ENCODE measurements at regions not wholly inside any gene's neighbourhood (a gene's known extent, or its start where the extent isn't known, plus 50 kb on each side); places are given as distances from the start of the nearest gene placed in this dataset.

- DNase-seq (ENCODE audit: extremely low spot score, unreplicated experiment) = no peak
- Mint-ChIP-seq H3K27me3 (ENCODE audit: unreplicated experiment) (no peaks in the 10 kb centered on the region), H3K27ac (ENCODE audit: unreplicated experiment) (no peak overlapping the region), H3K4me1 (ENCODE audit: unreplicated experiment) (peaks cover 15% of the 10 kb centered on the region), H3K36me3 (ENCODE audit: unreplicated experiment) (no peaks in the 10 kb centered on the region), H3K4me3 (ENCODE audit: unreplicated experiment) (no peak overlapping the region), H3K9me3 (ENCODE audit: unreplicated experiment) (no peaks in the 10 kb centered on the region)
- TF ChIP-seq, protein P1, sequence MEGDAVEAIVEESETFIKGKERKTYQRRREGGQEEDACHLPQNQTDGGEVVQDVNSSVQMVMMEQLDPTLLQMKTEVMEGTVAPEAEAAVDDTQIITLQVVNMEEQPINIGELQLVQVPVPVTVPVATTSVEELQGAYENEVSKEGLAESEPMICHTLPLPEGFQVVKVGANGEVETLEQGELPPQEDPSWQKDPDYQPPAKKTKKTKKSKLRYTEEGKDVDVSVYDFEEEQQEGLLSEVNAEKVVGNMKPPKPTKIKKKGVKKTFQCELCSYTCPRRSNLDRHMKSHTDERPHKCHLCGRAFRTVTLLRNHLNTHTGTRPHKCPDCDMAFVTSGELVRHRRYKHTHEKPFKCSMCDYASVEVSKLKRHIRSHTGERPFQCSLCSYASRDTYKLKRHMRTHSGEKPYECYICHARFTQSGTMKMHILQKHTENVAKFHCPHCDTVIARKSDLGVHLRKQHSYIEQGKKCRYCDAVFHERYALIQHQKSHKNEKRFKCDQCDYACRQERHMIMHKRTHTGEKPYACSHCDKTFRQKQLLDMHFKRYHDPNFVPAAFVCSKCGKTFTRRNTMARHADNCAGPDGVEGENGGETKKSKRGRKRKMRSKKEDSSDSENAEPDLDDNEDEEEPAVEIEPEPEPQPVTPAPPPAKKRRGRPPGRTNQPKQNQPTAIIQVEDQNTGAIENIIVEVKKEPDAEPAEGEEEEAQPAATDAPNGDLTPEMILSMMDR (IDR thresholded peaks at IDR 0.05) = no peak
These were observed 708.6 kb upstream of the TMEM132C start for GRCh38 chr12:127558361-127558760.

- H3K27me3 Mint-ChIP-seq (ENCODE audit: unreplicated experiment) = no peaks in the 10 kb centered on the region
- no peak overlapping the region for H3K4me3 Mint-ChIP-seq (ENCODE audit: unreplicated experiment)
- H3K27ac Mint-ChIP-seq (ENCODE audit: unreplicated experiment) = peak overlapping the region; percentile 76
- no peaks in the 10 kb centered on the region for H3K36me3 Mint-ChIP-seq (ENCODE audit: unreplicated experiment)
- peaks cover 15% of the 10 kb centered on the region for H3K4me1 Mint-ChIP-seq (ENCODE audit: unreplicated experiment)
- H3K9me3 Mint-ChIP-seq (ENCODE audit: unreplicated experiment) = no peaks in the 10 kb centered on the region
- TF ChIP-seq, protein P1 (IDR thresholded peaks at IDR 0.05) = peak; percentile 57
- DNase-seq (ENCODE audit: extremely low spot score, unreplicated experiment) = no peak
These were observed 707.5 kb upstream of the TMEM132C start for GRCh38 chr12:127559349-127560040.

DNA sequence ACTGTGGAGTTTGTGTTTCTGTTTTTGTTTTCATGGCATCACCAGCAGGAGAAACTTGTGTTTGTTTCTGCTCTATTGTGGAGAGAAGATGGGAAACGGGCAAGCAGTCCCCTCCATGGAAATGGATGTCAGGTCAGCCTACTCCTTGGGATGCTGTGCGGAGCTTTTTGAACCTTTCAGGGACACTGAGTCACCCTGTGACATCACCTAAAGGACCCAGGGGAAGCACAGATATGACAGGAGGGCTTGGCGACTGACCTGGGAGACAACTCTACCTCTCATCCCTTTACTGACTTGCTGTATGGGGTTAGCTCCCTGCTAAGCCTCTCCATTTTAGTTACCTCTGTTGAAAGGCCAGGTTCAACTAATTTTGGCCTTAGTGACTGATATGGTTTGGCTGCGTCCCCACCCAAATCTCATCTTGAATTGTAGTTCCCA, 706.9 kb upstream of the TMEM132C start:
- H3K27ac Mint-ChIP-seq (ENCODE audit: unreplicated experiment) = no peak overlapping the region

GRCh38 chr12:127562816-127563215, 704.2 kb upstream of the TMEM132C start:
- H3K4me1 Mint-ChIP-seq (ENCODE audit: unreplicated experiment) = peaks cover 15% of the 10 kb centered on the region
- no peak overlapping the region for H3K4me3 Mint-ChIP-seq (ENCODE audit: unreplicated experiment)
- H3K36me3 Mint-ChIP-seq (ENCODE audit: unreplicated experiment) = no peaks in the 10 kb centered on the region
- no peak overlapping the region for H3K27ac Mint-ChIP-seq (ENCODE audit: unreplicated experiment)
- peaks cover 3% of the 10 kb centered on the region for H3K27me3 Mint-ChIP-seq (ENCODE audit: unreplicated experiment)
- no peak for DNase-seq (ENCODE audit: extremely low spot score, unreplicated experiment)
- no peaks in the 10 kb centered on the region for H3K9me3 Mint-ChIP-seq (ENCODE audit: unreplicated experiment)
- TF ChIP-seq, protein P1 (IDR thresholded peaks at IDR 0.05) = no peak

More for the DNA sequence above, 706.9 kb upstream of the TMEM132C start:
- H3K27me3 Mint-ChIP-seq (ENCODE audit: unreplicated experiment) = no peaks in the 10 kb centered on the region
- peaks cover 15% of the 10 kb centered on the region for H3K4me1 Mint-ChIP-seq (ENCODE audit: unreplicated experiment)
- DNase-seq (ENCODE audit: extremely low spot score, unreplicated experiment) = no peak
- H3K9me3 Mint-ChIP-seq (ENCODE audit: unreplicated experiment) = no peaks in the 10 kb centered on the region
- H3K36me3 Mint-ChIP-seq (ENCODE audit: unreplicated experiment) = no peaks in the 10 kb centered on the region
- no peak overlapping the region for H3K4me3 Mint-ChIP-seq (ENCODE audit: unreplicated experiment)
- TF ChIP-seq, protein P1 (IDR thresholded peaks at IDR 0.05) = no peak

GRCh38 chr12:127565241-127565640, 701.7 kb upstream of the TMEM132C start:
- Mint-ChIP-seq H3K9me3 (ENCODE audit: unreplicated experiment) (no peaks in the 10 kb centered on the region), H3K4me3 (ENCODE audit: unreplicated experiment) (no peak overlapping the region), H3K27me3 (ENCODE audit: unreplicated experiment) (peaks cover 15% of the 10 kb centered on the region), H3K4me1 (ENCODE audit: unreplicated experiment) (no peaks in the 10 kb centered on the region), H3K36me3 (ENCODE audit: unreplicated experiment) (no peaks in the 10 kb centered on the region), H3K27ac (ENCODE audit: unreplicated experiment) (no peak overlapping the region)
- TF ChIP-seq, protein P1 (IDR thresholded peaks at IDR 0.05) = no peak
- no peak for DNase-seq (ENCODE audit: extremely low spot score, unreplicated experiment)

Data from osteocyte (in vitro differentiated cells).